GM20000 (cell line): ENCODE measurements at regions not wholly inside any gene's neighbourhood (a gene's known extent, or its start where the extent isn't known, plus 50 kb on each side); places are given as distances from the start of the nearest gene placed in this dataset.

Experiments
- DNase-seq: peaks from one replicate; pipeline ENCODE4 v3.0.0; 2012; ENCODE audit warnings: low spot score
- CTCF ChIP-seq: IDR thresholded peaks from 2 replicates; pipeline ENCODE4 v1.5.1; 2012; ENCODE audit warnings: mild to moderate bottlenecking, control low read depth; ENCODE audit errors: extremely low read depth, missing control alignments

GRCh38 chr5:156241266-156241665 is 85.7 kb upstream of the SGCD start:
- no peak for TF ChIP-seq CTCF
- no peak for DNase-seq

GRCh38 chr5:156245895-156246294 is 81.1 kb upstream of the SGCD start:
- no peak for DNase-seq

GRCh38 chr5:156251076-156251475 is 75.9 kb upstream of the SGCD start:
- no peak for DNase-seq
- no peak for TF ChIP-seq CTCF

More at GRCh38 chr5:156245895-156246294, 81.1 kb upstream of the SGCD start:
- no peak for TF ChIP-seq CTCF

- no peak for TF ChIP-seq CTCF
- no peak for DNase-seq
Observed at GRCh38 chr5:156253130-156253529, 73.8 kb upstream of the SGCD start.

- no peak for TF ChIP-seq CTCF
Observed at GRCh38 chr5:156254196-156254595, 72.8 kb upstream of the SGCD start.

GRCh38 chr5:156256642-156257041 is 70.3 kb upstream of the SGCD start:
- no peak for DNase-seq
- TF ChIP-seq CTCF: no peak

More at GRCh38 chr5:156254196-156254595, 72.8 kb upstream of the SGCD start:
- DNase-seq: no peak

- TF ChIP-seq CTCF: no peak
- no peak for DNase-seq
Observed at GRCh38 chr5:156258934-156259333, 68.0 kb upstream of the SGCD start.
